Left hindlimb (tissue), 1 donor: ENCODE measurements at regions not wholly inside any gene's neighbourhood (a gene's known extent, or its start where the extent isn't known, plus 50 kb on each side); places are given as distances from the start of the nearest gene placed in this dataset.
"Not testable (repeated sequence)": the region's sequence is repeated elsewhere in the genome, so short reads cannot be mapped to it uniquely, and the experiment has no call there.

Source experiments
- DNase-seq: peaks from one replicate; pipeline ENCODE4 v3.0.0-alpha.2; 2018

GRCh38 chr7:65749518-65749917 is 123.4 kb upstream of the VKORC1L1 start:
- DNase-seq, result no peak

GRCh38 chr7:65750511-65751344 is 122.1 kb upstream of the VKORC1L1 start:
- peak; percentile 93 for DNase-seq

- not testable (repeated sequence) for DNase-seq
These were observed 118.8 kb upstream of the VKORC1L1 start for GRCh38 chr7:65754070-65754469.

- DNase-seq, result not testable (repeated sequence)
These were observed 113.9 kb upstream of the VKORC1L1 start for GRCh38 chr7:65758991-65759390.

GRCh38 chr7:65762712-65763111 is 110.2 kb upstream of the VKORC1L1 start:
- not testable (repeated sequence) for DNase-seq

GRCh38 chr7:65763114-65763513 is 109.8 kb upstream of the VKORC1L1 start:
- DNase-seq, result not testable (repeated sequence)

- DNase-seq, result peak; percentile 96
These were observed 102.2 kb upstream of the VKORC1L1 start for GRCh38 chr7:65770473-65771225.

- DNase-seq, result peak; percentile 35
These were observed 101.7 kb upstream of the VKORC1L1 start for GRCh38 chr7:65771226-65771569.

GRCh38 chr7:65776677-65777076 is 96.2 kb upstream of the VKORC1L1 start:
- not testable (repeated sequence) for DNase-seq

- DNase-seq, result not testable (repeated sequence)
These were observed 82.9 kb upstream of the VKORC1L1 start for GRCh38 chr7:65789943-65790342.

GRCh38 chr7:65791788-65792187 is 81.1 kb upstream of the VKORC1L1 start:
- not testable (repeated sequence) for DNase-seq

- not testable (repeated sequence) for DNase-seq
These were observed 80.1 kb upstream of the VKORC1L1 start for GRCh38 chr7:65792726-65793125.

- DNase-seq, result not testable (repeated sequence)
These were observed 78.0 kb upstream of the VKORC1L1 start for GRCh38 chr7:65794671-65795391.

GRCh38 chr7:65795392-65795716 is 77.5 kb upstream of the VKORC1L1 start:
- not testable (repeated sequence) for DNase-seq

GRCh38 chr7:65796205-65796604 is 76.7 kb upstream of the VKORC1L1 start:
- DNase-seq, result no peak

GRCh38 chr7:65797086-65797485 is 75.8 kb upstream of the VKORC1L1 start:
- DNase-seq, result not testable (repeated sequence)

GRCh38 chr7:65797566-65797965 is 75.3 kb upstream of the VKORC1L1 start:
- DNase-seq, result not testable (repeated sequence)

- DNase-seq, result no peak
These were observed 74.5 kb upstream of the VKORC1L1 start for GRCh38 chr7:65798111-65799075.

GRCh38 chr7:65800191-65800590 is 72.7 kb upstream of the VKORC1L1 start:
- DNase-seq, result not testable (repeated sequence)

- no peak for DNase-seq
These were observed 72.0 kb upstream of the VKORC1L1 start for GRCh38 chr7:65800890-65801341.

- DNase-seq, result no peak
These were observed 68.0 kb upstream of the VKORC1L1 start for GRCh38 chr7:65804887-65805286.

- not testable (repeated sequence) for DNase-seq
These were observed 65.8 kb upstream of the VKORC1L1 start for GRCh38 chr7:65807067-65807466.
